ENCODE measurements at regions not wholly inside any gene's neighbourhood (a gene's known extent, or its start where the extent isn't known, plus 50 kb on each side); places are given as distances from the start of the nearest gene placed in this dataset.

DNA sequence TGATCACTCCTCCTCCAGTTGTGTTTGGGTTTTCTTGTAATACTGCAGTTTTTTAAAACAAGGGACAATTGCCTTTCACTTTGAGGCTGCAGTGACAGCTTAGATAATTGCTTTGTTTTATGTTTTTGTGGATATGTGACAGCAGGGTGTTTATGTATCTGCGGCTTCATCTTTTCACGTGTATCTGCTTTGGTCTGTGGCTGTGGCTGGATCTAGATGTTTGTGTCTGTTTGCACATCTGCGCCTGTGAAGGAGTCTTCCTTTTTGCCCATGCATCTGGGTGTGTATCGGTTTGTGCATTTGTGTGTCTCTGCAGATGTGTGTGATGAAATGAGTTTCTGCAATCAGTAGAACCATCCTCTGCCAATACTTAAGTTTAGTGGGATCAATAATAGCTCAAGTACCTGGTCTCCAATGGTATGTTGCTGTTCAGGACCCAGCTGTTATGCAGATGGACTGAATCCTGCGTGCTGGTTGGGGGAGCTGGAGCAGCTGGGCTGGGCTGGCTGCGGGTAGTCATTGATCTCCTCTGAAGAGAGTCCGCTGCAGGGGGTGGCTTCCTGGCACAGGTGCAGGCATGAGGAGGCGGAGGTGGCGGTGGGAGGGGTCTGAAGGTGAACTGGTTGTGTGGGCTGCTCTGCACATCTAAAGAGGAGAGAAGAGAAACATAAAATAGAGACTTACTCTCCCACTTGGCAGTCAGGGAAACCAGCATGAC lies 390.3 kb downstream of the SH2D1A start:
- Histone ChIP-seq H3K27me3 (ENCODE audit: low read length) (no peaks in the 10 kb centered on the region), H3K9ac (ENCODE audit: low read length) (no peak overlapping the region)
- POLR2A ChIA-PET (ENCODE audit: unreplicated experiment) = no interaction called here

DNA sequence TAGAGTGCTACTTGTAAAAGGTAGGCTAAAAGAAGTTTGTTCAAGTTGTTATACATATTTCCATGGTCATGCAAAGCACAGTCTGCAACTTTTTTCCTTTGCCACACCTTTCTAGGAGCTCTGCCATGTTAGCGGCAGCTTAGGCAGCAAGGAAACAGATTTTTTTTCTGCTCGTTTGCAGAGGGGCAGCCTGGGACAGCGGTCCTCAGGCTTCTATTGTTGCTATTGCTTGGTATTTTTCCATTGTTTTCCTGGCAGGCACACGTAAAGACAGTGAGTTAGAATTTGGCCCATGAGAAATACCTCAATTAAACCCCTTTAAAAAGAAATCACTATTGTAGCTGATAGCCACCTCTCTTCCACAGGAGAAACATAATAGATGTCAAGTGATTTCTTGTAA lies 391.4 kb downstream of the SH2D1A start:
- CTCF ChIA-PET = no interaction called here

More for the DNA sequence above, 390.3 kb downstream of the SH2D1A start:
- BruUV-seq (replicated peaks) = no TSS peak
- no peak overlapping the region for H3K4me2 ChIP-seq (ENCODE audit: low read length)
- CTCF ChIA-PET = no interaction called here
- H2AFZ ChIP-seq (ENCODE audit: low read length) = no peak overlapping the region
- no peaks in the 10 kb centered on the region for H3F3A ChIP-seq (ENCODE audit: low read length, unreplicated experiment)
- H3K4me3 ChIP-seq (ENCODE audit: low read length) = no peak overlapping the region
- TF ChIP-seq CTCF (conservative IDR thresholded peaks at IDR 0.05; ENCODE audit: low read depth, low read length) = no peak
- TF ChIP-seq EZH2 (IDR thresholded peaks at IDR 0.05; ENCODE audit: low read length, unreplicated experiment) = no peak
- TF ChIP-seq EZH2phosphoT487 (IDR thresholded peaks at IDR 0.05; ENCODE audit: borderline replicate concordance, low read length) = no peak
- H3K79me2 ChIP-seq (ENCODE audit: low read length) = no peaks in the 10 kb centered on the region
- no peaks in the 10 kb centered on the region for H3K36me3 ChIP-seq (ENCODE audit: low read depth, low read length)
- DNase-seq (no peak), ATAC-seq (no peak)
- H3K9me3 ChIP-seq (ENCODE audit: low read length) = no peaks in the 10 kb centered on the region
- no peaks in the 10 kb centered on the region for H3K9me2 ChIP-seq (replicated peaks; ENCODE audit: low read length)
- no peak overlapping the region for H3K27ac ChIP-seq (ENCODE audit: low read length)
- H4K20me1 ChIP-seq (ENCODE audit: low read length) = no peaks in the 10 kb centered on the region
- H3K4me1 ChIP-seq (ENCODE audit: insufficient read depth, low read length) = no peaks in the 10 kb centered on the region
- intact Hi-C loops (cut with micrococcal nuclease) = no loop called here

More for the DNA sequence above, 391.4 kb downstream of the SH2D1A start:
- Histone ChIP-seq H3K79me2 (ENCODE audit: low read length) (no peaks in the 10 kb centered on the region), H3K9ac (ENCODE audit: low read length) (no peak overlapping the region), H3K9me2 (replicated peaks; ENCODE audit: low read length) (no peaks in the 10 kb centered on the region), H2AFZ (ENCODE audit: low read length) (no peak overlapping the region), H3K27me3 (ENCODE audit: low read length) (no peaks in the 10 kb centered on the region), H3K4me3 (ENCODE audit: low read length) (no peak overlapping the region), H4K20me1 (ENCODE audit: low read length) (no peaks in the 10 kb centered on the region), H3K9me3 (ENCODE audit: low read length) (no peaks in the 10 kb centered on the region), H3F3A (ENCODE audit: low read length, unreplicated experiment) (no peaks in the 10 kb centered on the region), H3K36me3 (ENCODE audit: low read depth, low read length) (no peaks in the 10 kb centered on the region), H3K4me2 (ENCODE audit: low read length) (no peak overlapping the region), H3K4me1 (ENCODE audit: insufficient read depth, low read length) (no peaks in the 10 kb centered on the region), H3K27ac (ENCODE audit: low read length) (no peak overlapping the region)
- no TSS peak for BruUV-seq (replicated peaks)
- intact Hi-C loops (cut with micrococcal nuclease) = no loop called here
- POLR2A ChIA-PET (ENCODE audit: unreplicated experiment) = no interaction called here
- DNase-seq (no peak), ATAC-seq (no peak)
- TF ChIP-seq EZH2phosphoT487 (IDR thresholded peaks at IDR 0.05; ENCODE audit: borderline replicate concordance, low read length) (no peak), CTCF (conservative IDR thresholded peaks at IDR 0.05; ENCODE audit: low read depth, low read length) (no peak), EZH2 (IDR thresholded peaks at IDR 0.05; ENCODE audit: low read length, unreplicated experiment) (no peak)

Measured in PC-3 (cell line).